Thyroid gland (tissue), 4 donors: ENCODE measurements at regions not wholly inside any gene's neighbourhood (a gene's known extent, or its start where the extent isn't known, plus 50 kb on each side); places are given as distances from the start of the nearest gene placed in this dataset.

ENCODE experiments used
- CTCF ChIP-seq, 6 experiments: fragments of 200-600 bp in 3 of 6; fragments of 450-650 bp in 3 of 6; sonication (generic) in 3 of 6; IDR thresholded peaks; one replicate each; pipeline ENCODE4 v1.5.1; 2016 to 2019; ENCODE audit warnings: antibody characterized with exemption in 6 of 6, mild to moderate bottlenecking in 2 of 6, inconsistent platforms in 1 of 6, moderate library complexity in 1 of 6
- POLR2A ChIP-seq, 2 donors: fragments of 450-650 bp; IDR thresholded peaks; one replicate each; pipeline ENCODE4 v1.6.1; 2017; ENCODE audit warnings: antibody characterized with exemption in 2 of 2, mild to moderate bottlenecking in 2 of 2, moderate library complexity in 1 of 2

DNA sequence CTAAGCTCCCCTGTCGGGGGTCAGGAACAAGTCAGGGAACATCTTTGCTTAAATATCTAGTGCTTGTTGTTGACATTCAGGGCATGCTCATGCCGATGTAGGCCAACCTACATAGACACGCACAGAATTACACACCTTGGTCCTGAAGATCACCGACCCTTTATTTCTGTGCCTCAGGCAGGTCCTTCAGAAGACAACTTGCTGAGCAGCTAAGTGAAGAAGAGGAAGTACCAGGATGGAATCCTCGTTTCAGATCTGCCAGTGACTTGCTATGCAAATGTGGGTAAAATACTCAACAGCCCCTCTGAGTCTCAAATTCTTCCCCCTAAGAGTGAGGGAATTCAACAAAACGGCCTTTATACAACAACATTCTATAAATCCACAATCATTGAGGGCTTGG is 494.7 kb downstream of the BCL11A start:
- TF ChIP-seq POLR2A (IDR thresholded peaks at IDR 0.05) (no peak), CTCF (IDR thresholded peaks at IDR 0.05) (no peak)
